SK-N-MC (cell line): ENCODE measurements at regions not wholly inside any gene's neighbourhood (a gene's known extent, or its start where the extent isn't known, plus 50 kb on each side); places are given as distances from the start of the nearest gene placed in this dataset.

Experiments
- DNase-seq: peaks from one replicate; pipeline ENCODE4 v3.0.0-alpha.2; 2011; ENCODE audit warnings: low read depth, low spot score
- H3K27ac ChIP-seq: fragments of 200-600 bp; sonication (generic); 2 replicates; pipeline ENCODE4 v1.5.1; 2016; ENCODE audit warnings: mixed run types
- H3K36me3 ChIP-seq: fragments of 200-600 bp; sonication (generic); 2 replicates; pipeline ENCODE4 v1.6.1; 2017; ENCODE audit warnings: antibody characterized with exemption, low read length, mixed read lengths; ENCODE audit not compliant: insufficient read depth
- H3K4me3 ChIP-seq: fragments of 200-600 bp; sonication (generic); 2 replicates; pipeline ENCODE4 v1.5.1; 2016
- H3K9ac ChIP-seq: fragments of 200-600 bp; sonication (generic); 2 replicates; pipeline ENCODE4 v1.8.0; 2017; ENCODE audit warnings: mixed run types, mixed read lengths; ENCODE audit not compliant: insufficient read length
- H3K9me3 ChIP-seq: fragments of 200-600 bp; sonication (generic); 2 replicates; pipeline ENCODE4 v1.6.1; 2017; ENCODE audit warnings: low read depth, mild to moderate bottlenecking, antibody characterized with exemption, low read length, moderate library complexity, mixed read lengths
- EZH2 ChIP-seq: fragments of 200-600 bp; sonication (generic); IDR thresholded peaks from one replicate; pipeline ENCODE4 v1.6.1; 2017; ENCODE audit warnings: antibody characterized with exemption
- FOXP2 ChIP-seq: optimal IDR thresholded peaks from 2 replicates; pipeline ENCODE3; 2011; ENCODE audit warnings: mild to moderate bottlenecking, moderate library complexity; ENCODE audit not compliant: insufficient read depth; ENCODE audit errors: extremely low read length, control extremely low read depth
- POLR2AphosphoS5 ChIP-seq: IDR thresholded peaks from 2 replicates; pipeline ENCODE4 v1.6.1; 2012; ENCODE audit warnings: mild to moderate bottlenecking, low read depth, low read length, borderline replicate concordance

DNA sequence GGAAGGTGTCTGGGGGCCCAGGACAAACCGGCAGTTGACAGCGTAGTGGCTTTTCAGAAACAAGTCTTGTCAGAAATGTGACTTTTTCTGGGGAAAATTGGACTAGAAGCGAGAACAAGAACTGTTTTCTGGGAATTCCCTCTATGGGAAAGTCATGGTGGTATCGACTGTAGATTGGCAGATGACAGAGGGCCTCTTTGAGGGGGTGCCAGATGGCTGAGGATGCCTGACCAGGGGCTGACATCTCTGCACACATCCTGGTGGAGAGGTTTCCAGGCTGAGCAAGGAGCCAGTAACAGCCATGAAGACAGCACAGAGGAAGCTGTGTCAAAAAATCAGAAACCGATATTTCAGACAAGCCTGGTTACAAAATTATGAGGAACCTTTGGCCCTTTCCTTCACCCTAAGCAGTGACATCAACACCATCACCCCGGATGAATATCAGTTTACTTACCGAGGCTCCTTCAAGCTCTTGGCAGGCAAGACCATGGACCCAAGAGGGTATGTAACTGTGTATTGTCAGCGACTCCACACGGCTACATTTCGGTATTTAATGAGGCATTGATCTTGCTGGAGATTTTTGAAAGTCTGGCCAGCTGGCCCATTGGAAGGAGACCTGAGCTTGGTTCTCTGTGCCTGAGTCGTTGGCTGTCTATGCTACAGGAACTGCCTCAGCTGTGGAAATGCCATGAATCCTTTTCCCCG, 1525.3 kb upstream of the TMEM132C start:
- Histone ChIP-seq H3K9ac (no peak overlapping the region), H3K9me3 (no peaks in the 10 kb centered on the region), H3K4me3 (peak overlapping the region; percentile 45; the same call in 1 of the 2 replicates), H3K27ac (peak overlapping the region; percentile 79), H3K36me3 (no peaks in the 10 kb centered on the region)
- no peak for DNase-seq
- TF ChIP-seq POLR2AphosphoS5 (no peak), FOXP2 (no peak), EZH2 (no peak)

DNA sequence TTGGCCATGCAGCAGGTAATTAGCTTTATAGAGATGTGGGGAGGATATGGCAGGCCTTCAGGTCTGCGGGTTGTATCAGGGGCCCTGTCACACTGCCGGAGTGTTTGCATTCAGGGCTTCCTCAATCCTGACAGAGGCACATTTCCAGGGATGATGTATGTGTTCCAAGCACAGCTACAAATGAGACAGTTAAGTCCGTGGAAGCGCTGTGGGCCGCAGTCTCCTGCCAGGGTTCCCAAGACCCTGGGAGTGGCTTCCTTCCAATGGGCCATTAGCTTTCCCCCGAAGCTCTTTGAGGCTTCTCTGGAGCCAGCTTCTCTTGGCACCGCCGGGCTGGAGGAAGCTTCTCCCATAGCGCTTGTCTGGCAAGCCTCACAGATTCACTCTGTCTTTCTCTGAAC, 1524.7 kb upstream of the TMEM132C start:
- no peaks in the 10 kb centered on the region for H3K9me3 ChIP-seq
- peak overlapping the region; percentile 79 for H3K27ac ChIP-seq
- DNase-seq = no peak
- H3K36me3 ChIP-seq = no peaks in the 10 kb centered on the region
- peak overlapping the region; percentile 45; the same call in 1 of the 2 replicates for H3K4me3 ChIP-seq
- TF ChIP-seq POLR2AphosphoS5 = no peak
- TF ChIP-seq FOXP2 = no peak
- TF ChIP-seq EZH2 = no peak
- peak overlapping the region; percentile 51 for H3K9ac ChIP-seq

DNA sequence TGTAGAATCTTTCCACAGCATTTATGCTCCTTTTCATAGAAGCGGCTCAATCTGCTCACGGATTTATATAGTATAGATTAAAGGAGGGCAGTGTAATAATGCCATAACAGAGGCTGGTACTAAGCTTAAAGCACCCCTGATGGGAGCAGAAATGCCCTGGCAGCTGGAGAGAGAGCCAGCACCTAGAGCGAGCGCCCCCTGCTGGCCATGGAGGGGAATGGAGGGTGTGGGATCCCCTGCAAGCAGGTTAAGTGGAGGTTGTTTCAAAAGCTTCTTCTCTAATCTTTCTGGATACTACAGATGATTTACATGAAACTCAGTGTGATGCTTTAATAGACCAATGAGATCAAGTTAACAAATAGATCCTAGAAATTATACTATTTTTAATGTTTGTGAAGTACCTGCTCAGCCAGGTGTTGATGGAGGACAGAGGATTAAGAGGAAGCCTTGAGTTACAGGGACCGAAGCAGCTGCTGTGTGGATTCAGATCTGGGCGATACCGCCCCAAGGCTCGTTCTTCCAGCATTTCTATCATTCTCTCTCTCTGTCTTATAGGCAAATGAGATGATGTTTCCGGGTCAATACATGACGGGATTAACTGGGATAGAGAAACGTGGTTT, 1519.3 kb upstream of the TMEM132C start:
- H3K4me3 ChIP-seq = no peak overlapping the region
- H3K36me3 ChIP-seq = no peaks in the 10 kb centered on the region
- DNase-seq = no peak
- no peak overlapping the region for H3K27ac ChIP-seq
- H3K9me3 ChIP-seq = no peaks in the 10 kb centered on the region
- TF ChIP-seq POLR2AphosphoS5 (no peak), EZH2 (no peak), FOXP2 (no peak)
- no peak overlapping the region for H3K9ac ChIP-seq

DNA sequence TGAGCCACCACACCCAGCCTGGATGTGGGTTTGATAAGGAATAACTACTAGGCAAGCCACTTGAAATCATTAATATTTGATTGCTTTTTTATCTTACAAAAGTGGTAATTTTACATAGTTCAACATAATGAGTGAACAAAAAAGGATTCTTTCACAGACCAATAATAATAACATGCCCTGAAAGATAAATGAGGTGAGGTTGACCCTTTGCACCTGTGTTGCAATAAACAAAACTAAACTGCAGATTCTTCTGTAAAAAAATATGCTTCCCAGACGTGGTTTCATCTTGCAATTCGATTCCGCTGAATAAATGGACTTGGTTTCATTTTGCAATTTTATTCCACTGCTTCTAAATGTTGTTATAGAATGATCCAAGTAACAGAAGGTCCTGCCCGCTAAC, 1514.9 kb upstream of the TMEM132C start:
- no peak for DNase-seq
- Histone ChIP-seq H3K9ac (no peak overlapping the region), H3K9me3 (no peaks in the 10 kb centered on the region), H3K4me3 (no peak overlapping the region), H3K27ac (no peak overlapping the region), H3K36me3 (no peaks in the 10 kb centered on the region)
- no peak for TF ChIP-seq FOXP2
- TF ChIP-seq EZH2 = no peak
- TF ChIP-seq POLR2AphosphoS5 = no peak

DNA sequence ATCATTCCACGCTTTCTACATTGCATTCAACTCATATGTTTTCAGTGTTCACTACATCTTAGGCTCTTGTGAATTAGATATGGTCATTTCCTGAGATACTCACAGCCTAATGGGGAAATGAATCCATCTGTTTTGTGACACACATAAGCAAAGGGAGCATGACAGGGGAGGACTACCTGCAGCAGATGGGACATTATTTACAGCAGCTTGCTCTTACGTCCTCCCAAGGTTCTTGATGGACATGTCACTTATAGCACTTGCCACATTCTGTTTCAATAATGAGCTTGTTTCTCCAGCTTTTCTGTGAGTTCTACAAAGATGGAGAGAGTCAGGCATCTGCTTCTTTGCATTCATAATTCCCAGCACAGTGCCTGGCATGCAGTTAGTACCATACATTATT, 1509.6 kb upstream of the TMEM132C start:
- H3K9me3 ChIP-seq = no peaks in the 10 kb centered on the region
- no peak overlapping the region for H3K4me3 ChIP-seq
- H3K27ac ChIP-seq = no peak overlapping the region
- no peaks in the 10 kb centered on the region for H3K36me3 ChIP-seq
- TF ChIP-seq EZH2 (no peak), FOXP2 (no peak), POLR2AphosphoS5 (no peak)
- H3K9ac ChIP-seq = no peak overlapping the region
- no peak for DNase-seq

DNA sequence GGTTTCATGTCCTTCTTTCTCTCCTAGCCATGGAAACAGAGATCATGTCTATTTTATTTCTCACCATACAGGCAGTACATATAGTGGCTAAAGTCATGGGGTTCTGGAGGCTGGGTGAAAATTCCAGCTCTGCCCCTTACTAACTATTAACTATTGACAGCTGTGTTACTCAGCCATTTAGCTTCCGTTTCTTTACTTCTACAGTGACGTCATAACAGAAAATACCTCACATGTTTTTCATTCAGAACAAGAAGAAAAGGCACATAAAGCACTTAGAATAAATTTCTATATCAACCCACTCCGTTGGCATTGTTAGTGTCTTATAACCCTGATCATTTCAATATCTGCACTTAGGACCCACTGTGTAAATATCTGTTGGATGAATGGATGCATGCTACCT, 1506.9 kb upstream of the TMEM132C start:
- no peak for TF ChIP-seq EZH2
- no peak for TF ChIP-seq FOXP2
- TF ChIP-seq POLR2AphosphoS5 = no peak

DNA sequence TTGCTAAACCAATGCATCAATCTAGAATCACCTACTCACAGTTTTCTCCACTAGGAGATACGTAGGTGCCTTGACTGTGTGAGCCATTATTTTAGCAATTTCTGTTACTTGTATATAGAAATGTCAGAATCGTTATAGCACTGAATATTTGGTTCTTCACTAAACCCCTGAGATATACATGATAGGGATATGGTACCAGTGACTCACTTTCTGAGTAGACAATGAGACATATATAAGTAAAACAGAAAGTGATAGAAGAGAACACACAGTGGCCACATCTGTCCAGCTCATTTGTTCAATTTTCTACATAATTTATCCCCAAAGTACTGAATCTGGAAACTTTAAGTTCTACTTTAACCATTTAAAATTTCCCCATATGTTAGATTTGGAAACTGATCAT, 1505.5 kb upstream of the TMEM132C start:
- Histone ChIP-seq H3K9me3 (0 out of 2 replicates have a peak, but pooled peaks cover 4% of the 10 kb centered on the region), H3K27ac (no peak overlapping the region), H3K36me3 (no peaks in the 10 kb centered on the region), H3K4me3 (no peak overlapping the region), H3K9ac (no peak overlapping the region)
- TF ChIP-seq EZH2 (no peak), FOXP2 (no peak), POLR2AphosphoS5 (no peak)
- DNase-seq = no peak

More for the DNA sequence above, 1506.9 kb upstream of the TMEM132C start:
- no peak overlapping the region for H3K4me3 ChIP-seq
- H3K27ac ChIP-seq = no peak overlapping the region
- DNase-seq = no peak
- no peak overlapping the region for H3K9ac ChIP-seq
- H3K36me3 ChIP-seq = no peaks in the 10 kb centered on the region
- H3K9me3 ChIP-seq = 0 out of 2 replicates have a peak, but pooled peaks cover 4% of the 10 kb centered on the region

DNA sequence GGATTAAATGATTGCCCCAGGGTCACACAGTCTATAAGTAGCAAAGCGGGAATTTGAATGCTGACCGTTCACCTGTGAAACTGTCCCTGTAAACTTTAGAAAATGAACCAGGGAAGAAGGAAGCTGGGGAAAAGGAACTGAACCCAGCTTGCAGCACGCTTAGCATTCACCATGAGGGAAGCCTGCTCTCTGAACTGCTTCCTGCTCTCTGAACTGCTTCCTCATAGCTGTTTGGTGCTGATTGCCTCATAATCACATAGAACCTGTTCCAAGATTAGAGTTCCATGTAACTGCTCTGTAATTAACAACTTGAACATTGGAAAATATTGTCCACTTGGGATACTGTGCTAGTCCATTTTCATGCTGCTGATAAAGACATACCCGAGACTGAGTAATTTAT, 1504.8 kb upstream of the TMEM132C start:
- DNase-seq = no peak
- Histone ChIP-seq H3K27ac (no peak overlapping the region), H3K9ac (no peak overlapping the region), H3K9me3 (0 out of 2 replicates have a peak, but pooled peaks cover 4% of the 10 kb centered on the region), H3K36me3 (no peaks in the 10 kb centered on the region), H3K4me3 (no peak overlapping the region)
- TF ChIP-seq FOXP2 (no peak), EZH2 (no peak), POLR2AphosphoS5 (no peak)

DNA sequence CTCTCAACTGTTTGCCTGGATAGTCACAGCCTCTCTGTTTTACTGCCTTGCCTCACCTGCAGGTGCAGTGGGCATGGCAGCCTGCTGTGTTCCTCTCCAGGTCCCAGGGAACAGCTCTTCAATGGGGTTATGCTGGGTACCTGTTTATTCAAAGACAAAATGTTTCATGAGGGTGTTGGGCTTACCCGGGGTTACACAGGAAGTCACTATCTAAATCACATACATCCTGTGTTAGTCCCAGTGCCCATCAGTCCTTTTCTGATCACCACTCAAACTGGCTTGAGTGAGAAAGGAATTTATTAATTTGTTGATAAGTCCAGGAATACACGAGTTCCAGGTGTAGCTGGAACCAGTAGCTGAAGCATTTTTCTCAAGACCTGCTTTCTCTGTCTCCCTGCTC, 1503.6 kb upstream of the TMEM132C start:
- H3K36me3 ChIP-seq = no peaks in the 10 kb centered on the region
- H3K27ac ChIP-seq = no peak overlapping the region
- H3K4me3 ChIP-seq = no peak overlapping the region
- no peak overlapping the region for H3K9ac ChIP-seq
- H3K9me3 ChIP-seq = 0 out of 2 replicates have a peak, but pooled peaks cover 4% of the 10 kb centered on the region
- no peak for DNase-seq
- TF ChIP-seq POLR2AphosphoS5 (no peak), FOXP2 (no peak), EZH2 (no peak)
